AG20443 (cell line): ENCODE measurements at regions not wholly inside any gene's neighbourhood (a gene's known extent, or its start where the extent isn't known, plus 50 kb on each side); places are given as distances from the start of the nearest gene placed in this dataset.
"Not testable (repeated sequence)": the region's sequence is repeated elsewhere in the genome, so short reads cannot be mapped to it uniquely, and the experiment has no call there.

Source experiments
- DNase-seq: peaks from one replicate; pipeline ENCODE4 v3.0.0; 2012; ENCODE audit warnings: low spot score, mixed read lengths

- DNase-seq = no peak
These were observed 86.3 kb downstream of the NUS1 start for GRCh38 chr6:117761610-117762009.

GRCh38 chr6:117771403-117771802, 96.1 kb downstream of the NUS1 start:
- DNase-seq = no peak

DNA sequence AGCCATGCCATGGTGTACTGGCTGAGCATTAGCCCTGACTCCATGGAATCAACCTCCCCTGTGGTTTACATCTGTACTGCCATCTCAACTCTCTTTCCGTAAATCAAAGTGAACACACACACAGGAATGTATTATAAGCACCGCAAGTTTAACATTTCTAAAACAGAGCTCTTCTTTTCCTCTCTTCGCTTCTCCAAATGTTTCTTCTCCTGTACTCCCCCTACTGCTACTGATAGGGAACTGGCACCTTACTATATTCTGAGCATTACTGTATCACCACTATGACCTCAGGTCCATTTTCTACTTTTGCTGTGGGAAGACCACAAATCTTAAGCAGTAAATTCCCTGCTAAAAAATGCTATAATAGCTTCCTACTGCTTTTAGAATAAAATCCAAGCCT, 101.2 kb downstream of the NUS1 start:
- peak; percentile 18 for DNase-seq

DNA sequence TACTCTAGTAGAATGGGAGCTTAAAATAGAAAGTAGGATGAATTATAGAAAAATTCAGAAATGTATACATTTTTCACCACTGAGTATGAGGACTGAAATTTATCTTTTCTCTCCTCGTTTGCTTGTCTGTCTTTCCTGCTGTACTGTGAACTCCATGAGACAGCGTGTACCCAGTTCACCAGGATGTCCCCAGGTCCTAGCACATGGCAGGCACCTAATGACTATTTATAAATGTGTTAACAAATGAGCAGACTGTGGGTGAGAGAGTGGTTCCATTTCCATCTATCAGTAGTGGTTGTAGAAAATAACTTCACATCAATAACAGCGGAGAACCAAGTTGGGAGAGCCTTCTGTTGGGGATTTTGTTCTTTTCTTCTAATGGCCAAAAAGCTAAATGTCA, 106.3 kb downstream of the NUS1 start:
- no peak for DNase-seq

DNA sequence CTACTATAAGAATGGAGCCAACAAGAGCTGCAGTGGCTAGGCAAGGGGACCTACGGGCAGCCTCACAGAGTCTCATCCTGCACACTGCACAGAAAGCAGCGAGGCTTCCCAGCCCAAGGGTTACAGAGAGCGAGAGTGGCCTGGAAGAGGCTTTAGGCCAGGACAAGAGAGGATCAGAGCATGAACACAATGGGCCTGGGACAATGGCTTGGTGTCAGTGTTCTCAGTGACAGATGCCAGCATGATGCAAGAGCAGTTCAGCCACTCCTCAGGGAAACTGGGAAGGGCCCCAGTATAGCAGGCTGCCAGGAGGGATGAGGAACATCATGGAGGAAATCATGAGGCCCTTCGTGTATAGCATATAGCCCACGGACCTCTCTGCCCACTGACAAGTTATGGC, 108.0 kb downstream of the NUS1 start:
- DNase-seq = no peak

- no peak for DNase-seq
These were observed 115.7 kb downstream of the NUS1 start for GRCh38 chr6:117791012-117791411.

GRCh38 chr6:117795234-117795633, 111.8 kb upstream of the SLC35F1 start:
- DNase-seq = no peak

DNA sequence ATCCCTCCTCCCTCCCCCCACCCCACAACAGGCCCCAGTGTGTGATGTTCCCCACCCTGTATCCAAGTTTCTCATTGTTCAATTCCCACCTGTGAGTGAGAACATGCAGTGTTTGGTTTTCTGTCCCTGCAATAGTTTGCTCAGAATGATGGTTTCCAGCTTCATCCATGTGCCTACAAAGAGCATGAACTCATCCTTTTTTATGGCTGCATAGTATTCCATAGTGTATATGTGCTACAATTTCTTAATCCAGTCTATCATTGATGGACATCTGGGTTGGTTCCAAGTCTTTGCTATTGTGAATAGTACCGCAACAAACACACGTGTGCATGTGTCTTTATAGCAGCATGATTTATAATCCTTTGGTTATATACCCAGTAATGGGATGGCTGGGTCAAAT, 108.2 kb upstream of the SLC35F1 start:
- not testable (repeated sequence) for DNase-seq

DNA sequence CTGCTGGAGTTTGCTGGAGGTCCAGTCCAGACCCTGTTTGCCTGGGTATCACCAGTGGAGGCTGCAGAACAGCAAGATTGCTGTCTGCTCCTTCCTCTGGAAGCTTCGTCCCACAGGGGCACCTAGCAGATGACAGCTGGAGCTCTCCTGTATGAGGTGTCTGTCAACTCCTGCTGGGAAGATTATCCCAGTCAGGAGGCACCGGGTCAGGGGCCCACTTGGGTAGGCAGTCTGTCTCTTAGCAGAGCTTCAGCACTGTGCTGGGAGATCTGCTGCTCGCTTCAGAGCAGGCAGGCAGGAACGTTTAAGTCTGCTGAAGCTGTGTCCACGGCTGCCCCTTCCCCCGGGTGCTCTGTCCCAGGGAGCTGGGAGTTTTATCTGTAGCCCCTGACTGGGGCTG, 96.8 kb upstream of the SLC35F1 start:
- DNase-seq = no peak

- DNase-seq = no peak
These were observed 89.6 kb upstream of the SLC35F1 start for GRCh38 chr6:117817499-117817898.

DNA sequence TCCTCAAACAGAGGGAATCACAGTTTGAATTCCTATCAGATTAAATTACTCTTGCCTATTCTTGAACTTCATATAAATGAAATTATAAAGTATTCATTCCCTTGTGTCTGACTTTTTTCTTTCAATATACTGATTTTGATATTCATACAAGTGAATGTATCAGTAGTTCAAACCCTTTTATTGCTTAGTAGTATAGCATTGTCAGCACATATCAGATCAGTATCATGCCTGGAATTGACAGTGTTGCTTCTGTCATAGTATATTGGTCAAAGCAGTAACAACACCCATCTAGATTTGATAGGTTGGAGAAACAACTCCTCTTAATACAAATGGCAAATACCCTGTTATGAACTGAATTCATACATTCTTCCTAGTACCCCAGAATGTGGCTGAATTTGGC, 89.1 kb upstream of the SLC35F1 start:
- no peak for DNase-seq

- DNase-seq = no peak
These were observed 88.6 kb upstream of the SLC35F1 start for GRCh38 chr6:117818449-117818848.

- peak; percentile 61 for DNase-seq
These were observed 77.3 kb upstream of the SLC35F1 start for GRCh38 chr6:117829594-117830319.

DNA sequence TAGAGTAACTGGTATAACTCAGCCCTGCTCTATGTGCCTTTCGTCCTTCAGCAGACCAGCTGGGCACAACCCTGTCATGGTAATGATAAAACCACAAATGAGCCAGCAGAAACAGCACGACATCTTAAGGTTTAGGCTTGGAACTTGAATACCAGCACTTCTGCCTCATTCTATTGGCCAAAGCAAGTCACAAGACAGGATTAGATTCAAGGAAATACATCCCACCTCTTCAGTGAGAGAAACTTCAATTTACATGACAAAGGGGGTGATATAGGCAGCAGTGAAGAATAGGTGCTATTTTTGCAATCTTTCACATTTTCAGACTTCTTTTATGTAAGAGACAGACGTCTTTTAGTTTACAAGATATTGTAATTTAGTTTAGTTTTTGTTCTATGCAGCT, 69.8 kb upstream of the SLC35F1 start:
- no peak for DNase-seq

DNA sequence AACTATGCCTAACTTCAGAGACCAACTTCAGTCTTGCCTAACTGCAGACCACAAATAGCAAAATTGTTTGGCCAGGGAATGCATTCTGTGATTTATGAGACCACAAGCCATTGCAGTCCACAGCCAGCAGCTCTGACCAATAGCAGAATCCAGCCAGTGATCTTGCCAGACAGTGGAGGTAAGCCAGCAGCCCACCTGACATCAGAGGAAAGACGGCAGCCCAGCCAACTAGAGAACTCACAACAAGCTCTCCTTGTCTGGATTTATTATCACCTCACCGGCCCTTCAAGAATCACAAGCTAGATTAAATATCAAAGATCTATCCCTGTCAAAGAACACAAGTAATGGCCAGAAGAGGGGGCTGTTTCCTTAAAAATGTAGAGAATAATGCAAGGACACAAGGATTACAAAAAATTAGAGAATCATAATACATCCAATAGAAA, 66.5 kb upstream of the SLC35F1 start:
- peak; percentile 10 for DNase-seq

GRCh38 chr6:117847912-117848311, 59.2 kb upstream of the SLC35F1 start:
- DNase-seq = no peak

DNA sequence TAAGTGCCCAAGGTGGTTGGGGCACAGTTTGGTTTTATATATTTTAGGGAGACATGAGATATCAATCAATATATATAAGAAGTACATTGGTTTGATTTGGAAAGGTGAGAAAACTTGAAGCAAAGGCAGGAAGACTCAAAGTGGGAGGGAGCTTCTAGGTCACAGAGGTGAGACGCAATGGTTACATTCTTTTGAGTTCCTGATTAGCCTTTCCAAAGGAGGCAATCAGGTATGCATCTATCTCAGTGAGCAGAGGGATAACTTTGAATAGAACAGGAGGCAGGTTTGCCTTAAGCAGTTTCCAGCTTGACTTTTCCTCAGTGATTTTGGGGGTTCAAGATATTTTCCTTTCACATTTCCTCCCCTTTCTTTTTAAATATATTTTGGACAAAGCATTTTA, 58.0 kb upstream of the SLC35F1 start:
- no peak for DNase-seq
